GM12873 (cell line): ENCODE measurements at regions not wholly inside any gene's neighbourhood (a gene's known extent, or its start where the extent isn't known, plus 50 kb on each side); places are given as distances from the start of the nearest gene placed in this dataset.

Experiments
- TF ChIP-seq, protein P1 (sequence below): IDR thresholded peaks from 2 replicates; pipeline ENCODE4 v1.5.1; 2012; ENCODE audit warnings: low read depth, mild to moderate bottlenecking, moderate library complexity, low read length, control low read depth; ENCODE audit not compliant: insufficient read depth; ENCODE audit errors: missing control alignments

DNA sequence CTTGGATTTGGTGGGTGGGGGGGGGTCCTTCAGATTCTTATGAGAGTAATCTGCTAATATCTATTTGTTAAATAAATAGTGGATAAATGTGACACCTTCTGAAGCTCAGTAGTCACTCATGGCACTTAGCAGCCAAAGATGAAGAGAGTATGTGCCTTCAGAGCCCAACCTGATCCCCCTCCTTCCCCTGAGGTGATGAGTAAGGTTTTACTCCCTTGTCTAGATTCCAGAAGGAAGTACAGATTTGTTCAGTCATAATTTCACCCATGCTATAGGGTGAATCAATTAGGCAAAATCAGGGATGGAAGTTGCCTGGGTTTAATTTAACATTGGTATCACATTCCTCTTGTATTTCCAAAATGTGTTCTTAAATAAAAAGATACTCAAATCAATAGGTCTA lies 340.3 kb upstream of the ATP2B1 start:
- TF ChIP-seq, protein P1, sequence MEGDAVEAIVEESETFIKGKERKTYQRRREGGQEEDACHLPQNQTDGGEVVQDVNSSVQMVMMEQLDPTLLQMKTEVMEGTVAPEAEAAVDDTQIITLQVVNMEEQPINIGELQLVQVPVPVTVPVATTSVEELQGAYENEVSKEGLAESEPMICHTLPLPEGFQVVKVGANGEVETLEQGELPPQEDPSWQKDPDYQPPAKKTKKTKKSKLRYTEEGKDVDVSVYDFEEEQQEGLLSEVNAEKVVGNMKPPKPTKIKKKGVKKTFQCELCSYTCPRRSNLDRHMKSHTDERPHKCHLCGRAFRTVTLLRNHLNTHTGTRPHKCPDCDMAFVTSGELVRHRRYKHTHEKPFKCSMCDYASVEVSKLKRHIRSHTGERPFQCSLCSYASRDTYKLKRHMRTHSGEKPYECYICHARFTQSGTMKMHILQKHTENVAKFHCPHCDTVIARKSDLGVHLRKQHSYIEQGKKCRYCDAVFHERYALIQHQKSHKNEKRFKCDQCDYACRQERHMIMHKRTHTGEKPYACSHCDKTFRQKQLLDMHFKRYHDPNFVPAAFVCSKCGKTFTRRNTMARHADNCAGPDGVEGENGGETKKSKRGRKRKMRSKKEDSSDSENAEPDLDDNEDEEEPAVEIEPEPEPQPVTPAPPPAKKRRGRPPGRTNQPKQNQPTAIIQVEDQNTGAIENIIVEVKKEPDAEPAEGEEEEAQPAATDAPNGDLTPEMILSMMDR = no peak

DNA sequence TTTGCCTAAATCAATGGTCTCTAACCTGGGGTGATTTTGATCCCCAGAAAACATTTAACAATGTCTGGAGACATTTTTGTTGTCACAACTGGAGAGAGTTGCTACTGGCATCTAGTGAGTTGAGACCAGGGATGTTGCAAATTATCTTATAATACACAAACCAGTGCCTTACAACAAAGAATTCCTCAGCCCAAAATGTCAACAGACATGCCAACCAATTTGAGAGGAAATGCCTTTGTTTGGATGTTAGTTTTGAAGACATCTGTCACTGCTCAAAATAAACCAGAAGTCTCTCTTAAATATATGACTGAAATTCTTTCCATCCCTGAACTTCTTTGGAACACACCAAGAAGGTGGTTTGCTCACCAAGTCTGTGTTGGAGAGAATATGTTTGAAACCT lies 336.9 kb upstream of the ATP2B1 start:
- TF ChIP-seq, protein P1 = no peak

DNA sequence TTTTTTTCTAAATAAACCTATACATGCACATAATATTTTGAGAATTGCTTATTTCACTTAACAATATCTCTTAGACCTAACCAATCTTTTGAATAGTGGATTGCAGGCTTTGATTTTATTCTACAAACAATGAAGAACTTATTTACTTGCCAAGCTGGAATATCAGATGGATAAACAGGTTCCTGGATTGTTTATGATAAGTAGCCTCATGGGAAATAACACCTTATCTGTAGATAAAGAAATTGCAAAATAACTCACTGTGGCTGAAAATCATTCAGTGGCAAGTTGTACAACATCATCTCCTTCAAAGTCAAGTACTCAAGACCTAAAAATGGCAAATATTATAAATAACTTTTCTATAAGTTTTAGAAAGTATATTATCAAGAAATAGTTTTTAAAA lies 335.4 kb upstream of the ATP2B1 start:
- TF ChIP-seq, protein P1 = no peak

DNA sequence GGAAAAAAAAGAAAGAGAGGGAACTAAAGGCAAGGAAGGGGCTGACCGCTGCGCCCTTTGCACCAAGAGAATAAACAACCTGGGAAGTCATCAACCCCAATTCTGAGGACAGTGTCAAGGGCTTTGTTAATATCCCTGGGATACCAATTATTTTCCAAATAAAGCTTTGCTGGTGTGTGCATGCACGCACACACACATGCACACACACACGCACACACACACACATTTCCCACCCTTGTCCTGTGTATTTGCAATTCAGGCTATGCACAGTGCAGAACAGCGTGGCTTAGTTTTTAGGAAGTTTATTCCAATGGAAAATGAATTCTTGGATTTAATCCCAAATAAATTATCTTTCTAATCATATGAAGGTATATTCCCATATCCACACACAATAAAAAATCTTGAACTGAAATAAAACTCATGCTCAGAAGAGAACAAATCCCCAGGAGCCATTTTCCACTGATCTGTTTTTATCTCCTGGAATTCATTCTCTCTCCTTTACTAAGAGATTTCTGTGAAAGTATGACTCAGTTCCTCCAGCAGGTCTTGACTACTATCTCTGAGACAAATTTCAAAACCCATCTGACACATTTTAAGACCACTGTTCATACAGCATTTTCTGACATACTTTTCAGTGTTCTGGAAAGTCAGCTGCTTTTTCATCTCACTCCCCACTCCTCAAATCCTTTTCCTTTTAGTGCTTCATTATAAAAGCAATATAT lies 334.4 kb upstream of the ATP2B1 start:
- TF ChIP-seq, protein P1 = no peak

DNA sequence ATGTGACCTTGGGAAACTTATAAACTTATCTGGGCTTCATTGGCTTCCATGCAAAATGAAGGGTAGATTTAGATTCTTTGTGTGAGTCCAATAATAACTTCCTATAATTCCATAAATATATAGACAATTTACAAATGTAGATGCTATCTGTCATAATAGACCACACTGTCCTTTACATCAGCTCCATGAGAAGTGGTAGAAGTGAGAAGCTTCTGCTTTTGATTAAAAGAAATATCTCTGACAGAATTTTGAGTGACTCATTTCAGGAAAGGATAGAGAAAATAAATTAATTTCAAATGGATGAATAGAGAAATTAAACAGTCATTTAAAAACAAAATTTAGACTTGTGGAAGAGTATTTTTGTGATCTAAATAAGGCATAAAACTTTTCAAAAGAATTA lies 329.7 kb upstream of the ATP2B1 start:
- TF ChIP-seq, protein P1 = no peak

DNA sequence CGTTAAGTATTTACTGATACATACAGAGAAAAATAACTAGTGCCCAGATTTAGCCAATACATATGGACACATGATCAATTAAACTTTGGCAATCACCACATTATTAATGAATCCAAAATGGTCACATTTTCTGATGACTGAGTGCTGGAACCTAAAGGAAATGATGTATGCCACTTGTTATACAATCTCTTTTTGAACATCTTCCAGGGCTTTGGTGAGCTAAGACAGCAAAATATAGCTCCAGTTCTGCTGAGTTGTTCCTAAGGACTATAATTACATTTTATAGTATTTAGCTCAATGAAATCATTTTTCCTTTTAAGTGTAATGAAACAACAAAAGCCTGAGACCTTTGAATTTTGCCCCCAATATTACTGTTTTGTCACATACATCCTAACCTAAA lies 329.1 kb upstream of the ATP2B1 start:
- TF ChIP-seq, protein P1 = no peak

DNA sequence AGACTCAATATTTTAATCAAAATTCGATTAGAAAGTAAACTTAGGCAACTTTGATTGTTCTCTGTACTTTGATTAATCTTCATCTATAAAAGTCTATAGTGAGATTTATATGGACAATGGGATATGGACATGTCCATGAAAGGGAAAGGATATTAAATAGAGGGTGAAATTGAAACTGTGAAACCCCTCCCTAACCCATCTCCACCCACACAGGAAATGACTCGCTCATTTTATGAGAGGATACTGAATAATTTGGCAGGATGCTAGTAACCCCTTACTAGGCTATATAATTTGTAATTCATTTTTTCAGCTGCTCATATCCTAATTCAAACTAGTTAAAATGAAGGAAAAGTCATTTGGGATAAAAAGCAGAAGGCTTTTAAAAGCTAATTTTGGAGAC lies 328.0 kb upstream of the ATP2B1 start:
- TF ChIP-seq, protein P1 = no peak
